Epithelial cell of proximal tubule (primary cell): ENCODE measurements at regions not wholly inside any gene's neighbourhood (a gene's known extent, or its start where the extent isn't known, plus 50 kb on each side); places are given as distances from the start of the nearest gene placed in this dataset.
A peak's percentile ranks its signal among the peaks of the same experiment; 100 is the strongest.

Experiments
- DNase-seq: peaks from one replicate; pipeline ENCODE4 v3.0.0-alpha.2; 2011; ENCODE audit warnings: low read depth
- H3K4me3 ChIP-seq: 2 replicates; pipeline ENCODE4 v1.5.1; 2011; ENCODE audit warnings: low read depth, mild to moderate bottlenecking, low read length
- TF ChIP-seq, protein P1 (sequence below): conservative IDR thresholded peaks from 2 replicates; pipeline ENCODE4 v1.5.1; 2012; ENCODE audit warnings: low read depth, mild to moderate bottlenecking, low read length

- H3K4me3 ChIP-seq = no peak overlapping the region
- TF ChIP-seq, protein P1, sequence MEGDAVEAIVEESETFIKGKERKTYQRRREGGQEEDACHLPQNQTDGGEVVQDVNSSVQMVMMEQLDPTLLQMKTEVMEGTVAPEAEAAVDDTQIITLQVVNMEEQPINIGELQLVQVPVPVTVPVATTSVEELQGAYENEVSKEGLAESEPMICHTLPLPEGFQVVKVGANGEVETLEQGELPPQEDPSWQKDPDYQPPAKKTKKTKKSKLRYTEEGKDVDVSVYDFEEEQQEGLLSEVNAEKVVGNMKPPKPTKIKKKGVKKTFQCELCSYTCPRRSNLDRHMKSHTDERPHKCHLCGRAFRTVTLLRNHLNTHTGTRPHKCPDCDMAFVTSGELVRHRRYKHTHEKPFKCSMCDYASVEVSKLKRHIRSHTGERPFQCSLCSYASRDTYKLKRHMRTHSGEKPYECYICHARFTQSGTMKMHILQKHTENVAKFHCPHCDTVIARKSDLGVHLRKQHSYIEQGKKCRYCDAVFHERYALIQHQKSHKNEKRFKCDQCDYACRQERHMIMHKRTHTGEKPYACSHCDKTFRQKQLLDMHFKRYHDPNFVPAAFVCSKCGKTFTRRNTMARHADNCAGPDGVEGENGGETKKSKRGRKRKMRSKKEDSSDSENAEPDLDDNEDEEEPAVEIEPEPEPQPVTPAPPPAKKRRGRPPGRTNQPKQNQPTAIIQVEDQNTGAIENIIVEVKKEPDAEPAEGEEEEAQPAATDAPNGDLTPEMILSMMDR = no peak
- no peak for DNase-seq
These were observed 1620.4 kb upstream of the CELF4 start for GRCh38 chr18:39186008-39186407.

DNA sequence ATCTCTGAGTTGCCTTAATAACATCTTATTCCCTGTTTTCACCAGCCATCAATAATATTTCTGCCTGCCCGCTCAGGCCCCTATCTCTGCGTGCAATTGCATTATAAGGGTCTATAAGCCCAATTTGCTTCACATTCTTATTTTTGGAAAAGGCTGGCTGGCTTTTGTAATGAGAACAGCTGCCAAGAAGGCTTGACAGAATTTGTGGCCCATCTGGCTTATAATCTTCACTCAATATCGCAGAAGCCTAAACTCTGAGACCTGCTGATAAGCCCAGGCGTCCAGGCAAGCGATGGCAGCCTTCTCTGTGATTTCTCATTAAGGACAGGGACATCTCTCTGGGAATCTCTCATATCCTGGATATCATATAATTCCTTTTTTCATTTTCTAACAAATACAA, 1618.6 kb upstream of the CELF4 start:
- TF ChIP-seq, protein P1 = no peak
- H3K4me3 ChIP-seq = no peak overlapping the region

GRCh38 chr18:39178166-39178565, 1612.6 kb upstream of the CELF4 start:
- TF ChIP-seq, protein P1 = no peak
- no peak for DNase-seq
- no peak overlapping the region for H3K4me3 ChIP-seq

More for the DNA sequence above, 1618.6 kb upstream of the CELF4 start:
- no peak for DNase-seq

- peak; percentile 2 for DNase-seq
- TF ChIP-seq, protein P1 = no peak
- H3K4me3 ChIP-seq = no peak overlapping the region
These were observed 1607.3 kb upstream of the CELF4 start for GRCh38 chr18:39172695-39173421.

GRCh38 chr18:39168723-39169122, 1603.1 kb upstream of the CELF4 start:
- no peak for DNase-seq
- H3K4me3 ChIP-seq = no peak overlapping the region
- TF ChIP-seq, protein P1 = no peak

DNA sequence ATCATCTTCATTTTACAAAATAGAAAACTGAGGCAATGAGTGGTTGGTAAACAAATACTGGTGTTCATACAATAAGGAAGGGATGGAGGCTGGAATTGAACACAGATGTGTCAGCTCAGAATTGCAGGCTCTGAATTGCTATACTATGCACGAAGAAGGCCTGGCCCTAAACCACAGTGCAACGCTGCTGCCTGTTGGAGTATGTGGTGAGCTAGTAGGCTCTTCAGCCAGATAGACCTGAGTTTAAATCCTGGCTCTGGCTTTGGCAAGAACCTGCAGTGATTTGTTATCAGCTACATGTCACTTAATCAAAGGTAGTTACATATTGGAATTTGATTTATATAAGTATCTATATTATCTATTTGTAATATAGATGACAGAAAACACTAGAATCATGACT, 1602.4 kb upstream of the CELF4 start:
- no peak for DNase-seq
- H3K4me3 ChIP-seq = no peak overlapping the region
- TF ChIP-seq, protein P1 = no peak

- no peak for DNase-seq
- no peak overlapping the region for H3K4me3 ChIP-seq
- TF ChIP-seq, protein P1 = no peak
These were observed 1601.2 kb upstream of the CELF4 start for GRCh38 chr18:39166776-39167175.
